Fibroblast of lung (primary cell): ENCODE measurements at regions not wholly inside any gene's neighbourhood (a gene's known extent, or its start where the extent isn't known, plus 50 kb on each side); places are given as distances from the start of the nearest gene placed in this dataset.

ENCODE experiments used
- DNase-seq, 2 donors: peaks; one replicate each; pipeline versions ENCODE4 v3.0.0 to v3.0.0-alpha.2; 2010; ENCODE audit warnings: low read depth in 2 of 2
- H2AFZ ChIP-seq: 2 replicates; pipeline ENCODE4 v1.5.1; 2012; ENCODE audit warnings: low read length, control low read depth, inconsistent platforms
- H3K27ac ChIP-seq: 2 replicates; pipeline ENCODE4 v1.5.1; 2011; ENCODE audit warnings: low read length, control low read depth; ENCODE audit not compliant: insufficient read depth
- H3K27me3 ChIP-seq: 2 replicates; pipeline ENCODE4 v1.5.1; 2011; ENCODE audit warnings: mild to moderate bottlenecking, low read length; ENCODE audit not compliant: control insufficient read depth, insufficient read depth
- H3K36me3 ChIP-seq: 2 replicates; pipeline ENCODE4 v1.5.1; 2011; ENCODE audit warnings: low read length; ENCODE audit not compliant: control insufficient read depth, insufficient read depth
- H3K4me1 ChIP-seq: 2 replicates; pipeline ENCODE4 v1.5.1; 2011; ENCODE audit warnings: low read length; ENCODE audit not compliant: control insufficient read depth, insufficient read depth; ENCODE audit errors: extremely low read depth
- H3K4me2 ChIP-seq: 2 replicates; pipeline ENCODE4 v1.5.1; 2011; ENCODE audit warnings: low read length, control low read depth; ENCODE audit not compliant: insufficient read depth; ENCODE audit errors: extremely low read depth
- H3K4me3 ChIP-seq, 4 experiments: fragments of 200-600 bp in 1 of 4; sonication (generic) in 1 of 4; replicated peaks in 1 of 4; 2 replicates each; pipeline ENCODE4 v1.5.1; 2011 to 2016; ENCODE audit warnings: low read length in 4 of 4, low read depth in 3 of 4, mild to moderate bottlenecking in 3 of 4, control low read depth in 2 of 4, inconsistent platforms in 1 of 4, mixed read lengths in 1 of 4; ENCODE audit not compliant: insufficient read depth in 1 of 4; ENCODE audit errors: control extremely low read depth in 1 of 4
- H3K79me2 ChIP-seq: 2 replicates; pipeline ENCODE4 v1.5.1; 2012; ENCODE audit warnings: mild to moderate bottlenecking, low read length, inconsistent platforms; ENCODE audit not compliant: control insufficient read depth, insufficient read depth
- H3K9ac ChIP-seq: 2 replicates; pipeline ENCODE4 v1.5.1; 2011; ENCODE audit warnings: mild to moderate bottlenecking, low read length, control low read depth; ENCODE audit not compliant: insufficient read depth
- H3K9me3 ChIP-seq: 2 replicates; pipeline ENCODE4 v1.5.1; 2012; ENCODE audit warnings: low read depth, low read length; ENCODE audit not compliant: control insufficient read depth, insufficient read depth
- H4K20me1 ChIP-seq: 2 replicates; pipeline ENCODE4 v1.5.1; 2011; ENCODE audit warnings: low read length; ENCODE audit not compliant: control insufficient read depth, insufficient read depth; ENCODE audit errors: extremely low read depth
- CTCF ChIP-seq, 2 donors: IDR thresholded peaks in 1 of 2; conservative IDR thresholded peaks in 1 of 2; 1 replicate in 1 of 2; 2 replicates in 1 of 2; pipeline ENCODE4 v1.5.1; 2011 to 2012; ENCODE audit warnings: low read length in 2 of 2, control low read depth in 1 of 2, inconsistent platforms in 1 of 2, low read depth in 1 of 2, mild to moderate bottlenecking in 1 of 2
- EZH2 ChIP-seq: IDR thresholded peaks from 2 replicates; pipeline ENCODE4 v1.5.1; 2012; ENCODE audit warnings: low read length, control low read depth, mild to moderate bottlenecking; ENCODE audit errors: missing control alignments

- Histone ChIP-seq H3K79me2 (no peaks in the 10 kb centered on the region), H3K4me3 (no peak overlapping the region), H2AFZ (no peak overlapping the region), H3K9me3 (no peaks in the 10 kb centered on the region), H4K20me1 (no peaks in the 10 kb centered on the region), H3K9ac (no peak overlapping the region), H3K27me3 (no peaks in the 10 kb centered on the region), H3K4me2 (no peak overlapping the region), H3K4me1 (no peaks in the 10 kb centered on the region), H3K27ac (no peak overlapping the region), H3K36me3 (no peaks in the 10 kb centered on the region)
- no peak for TF ChIP-seq EZH2
- DNase-seq = no peak
Observed at GRCh38 chr19:28831462-28831861, 381.5 kb downstream of the UQCRFS1 start.

GRCh38 chr19:28829762-28830161 is 383.2 kb downstream of the UQCRFS1 start:
- H3K27me3 ChIP-seq = no peaks in the 10 kb centered on the region
- H3K4me1 ChIP-seq = no peaks in the 10 kb centered on the region
- H3K79me2 ChIP-seq = no peaks in the 10 kb centered on the region
- no peak for TF ChIP-seq CTCF (conservative IDR thresholded peaks at IDR 0.05 in 1 of 2, IDR thresholded peaks at IDR 0.05 in 1 of 2; ENCODE audit: low read depth in 1 of 2, low read length in 2 of 2)
- no peak for TF ChIP-seq EZH2
- DNase-seq = no peak
- H3K4me2 ChIP-seq = no peak overlapping the region
- H2AFZ ChIP-seq = no peak overlapping the region
- H4K20me1 ChIP-seq = no peaks in the 10 kb centered on the region
- H3K9ac ChIP-seq = no peak overlapping the region
- no peaks in the 10 kb centered on the region for H3K9me3 ChIP-seq
- H3K27ac ChIP-seq = no peak overlapping the region
- no peaks in the 10 kb centered on the region for H3K36me3 ChIP-seq
- no peak overlapping the region for H3K4me3 ChIP-seq

- no peak overlapping the region for H3K27ac ChIP-seq
Observed at GRCh38 chr19:28829359-28829758, 383.6 kb downstream of the UQCRFS1 start.

More at GRCh38 chr19:28829359-28829758, 383.6 kb downstream of the UQCRFS1 start:
- no peak overlapping the region for H3K9ac ChIP-seq
- H4K20me1 ChIP-seq = no peaks in the 10 kb centered on the region
- H3K4me2 ChIP-seq = no peak overlapping the region
- H3K27me3 ChIP-seq = no peaks in the 10 kb centered on the region
- H2AFZ ChIP-seq = no peak overlapping the region
- no peaks in the 10 kb centered on the region for H3K4me1 ChIP-seq
- H3K4me3 ChIP-seq = no peak overlapping the region
- no peaks in the 10 kb centered on the region for H3K79me2 ChIP-seq
- no peak for DNase-seq
- TF ChIP-seq CTCF (conservative IDR thresholded peaks at IDR 0.05 in 1 of 2, IDR thresholded peaks at IDR 0.05 in 1 of 2; ENCODE audit: low read depth in 1 of 2, low read length in 2 of 2) = no peak
- no peaks in the 10 kb centered on the region for H3K9me3 ChIP-seq
- no peaks in the 10 kb centered on the region for H3K36me3 ChIP-seq
